ENCODE measurements at regions not wholly inside any gene's neighbourhood (a gene's known extent, or its start where the extent isn't known, plus 50 kb on each side); places are given as distances from the start of the nearest gene placed in this dataset.

GRCh38 chr21:20646431-20647165, 351.6 kb upstream of the NCAM2 start:
- no peak for DNase-seq (ENCODE audit: low read depth)
- H3K4me3 ChIP-seq (ENCODE audit: low read length), result no peak overlapping the region
- no peak for TF ChIP-seq CTCF (conservative IDR thresholded peaks at IDR 0.05; ENCODE audit: low read depth, low read length)

- H3K4me3 ChIP-seq (ENCODE audit: low read length), result no peak overlapping the region
- DNase-seq (ENCODE audit: low read depth), result peak; percentile 59
- no peak for TF ChIP-seq CTCF (conservative IDR thresholded peaks at IDR 0.05; ENCODE audit: low read depth, low read length)
These were observed 350.6 kb upstream of the NCAM2 start for GRCh38 chr21:20647607-20648006.

- no peak overlapping the region for H3K4me3 ChIP-seq (ENCODE audit: low read length)
- DNase-seq (ENCODE audit: low read depth), result no peak
- TF ChIP-seq CTCF (conservative IDR thresholded peaks at IDR 0.05; ENCODE audit: low read depth, low read length), result no peak
These were observed 349.0 kb upstream of the NCAM2 start for GRCh38 chr21:20649231-20649630.

- no peak overlapping the region for H3K4me3 ChIP-seq (ENCODE audit: low read length)
- no peak for DNase-seq (ENCODE audit: low read depth)
- no peak for TF ChIP-seq CTCF (conservative IDR thresholded peaks at IDR 0.05; ENCODE audit: low read depth, low read length)
These were observed 345.4 kb upstream of the NCAM2 start for GRCh38 chr21:20652846-20653245.

GRCh38 chr21:20661246-20661645, 337.0 kb upstream of the NCAM2 start:
- TF ChIP-seq CTCF (conservative IDR thresholded peaks at IDR 0.05; ENCODE audit: low read depth, low read length), result no peak
- no peak overlapping the region for H3K4me3 ChIP-seq (ENCODE audit: low read length)
- no peak for DNase-seq (ENCODE audit: low read depth)

GRCh38 chr21:20661745-20662422, 336.3 kb upstream of the NCAM2 start:
- no peak for DNase-seq (ENCODE audit: low read depth)
- no peak overlapping the region for H3K4me3 ChIP-seq (ENCODE audit: low read length)
- TF ChIP-seq CTCF (conservative IDR thresholded peaks at IDR 0.05; ENCODE audit: low read depth, low read length), result no peak

- no peak for TF ChIP-seq CTCF (conservative IDR thresholded peaks at IDR 0.05; ENCODE audit: low read depth, low read length)
- no peak for DNase-seq (ENCODE audit: low read depth)
- H3K4me3 ChIP-seq (ENCODE audit: low read length), result no peak overlapping the region
These were observed 335.7 kb upstream of the NCAM2 start for GRCh38 chr21:20662514-20662913.
